GM12878 (cell line): ENCODE measurements at regions not wholly inside any gene's neighbourhood (a gene's known extent, or its start where the extent isn't known, plus 50 kb on each side); places are given as distances from the start of the nearest gene placed in this dataset.

ENCODE experiments used
- ATAC-seq: fragments of 200-7000 bp; cut with Tn5 transposase; 3 replicates; pipeline ENCODE4 v1.9.1; 2020; ENCODE audit warnings: mild to moderate bottlenecking, moderate library complexity
- BruUV-seq: library from RNA; stranded (reverse); fragments of 400-500 nt; replicated peaks from 2 replicates; lab custom pipeline; 2021; lab: Mats Ljungman, UMichigan
- CTCF ChIA-PET: fragments of 300-600 bp; sonication (Branson Sonifier 250); formaldehyde crosslinking; extraction: SDS; loops from one replicate; lab custom pipeline; 2021; ENCODE audit warnings: inconsistent platforms; lab: Yijun Ruan, JAX
- POLR2A ChIA-PET: fragments of 350-600 bp; formaldehyde crosslinking; extraction: SDS; loops from one replicate; lab custom pipeline; 2021; ENCODE audit warnings: inconsistent platforms; lab: Charles Lee
- RAD21 ChIA-PET: fragments of 300-600 bp; sonication (Branson Sonifier 250); formaldehyde crosslinking; loops from one replicate; lab custom pipeline; 2023; ENCODE audit warnings: antibody characterized with exemption; ENCODE audit not compliant: unreplicated experiment; lab: Charles Lee
- SMC1A ChIA-PET: fragments of 300-600 bp; sonication (Branson Sonifier 250); formaldehyde crosslinking; loops from one replicate; lab custom pipeline; 2023; ENCODE audit not compliant: unreplicated experiment, uncharacterized antibody; lab: Charles Lee
- DNase-seq: peaks from one replicate; pipeline ENCODE4 v3.0.0-alpha.2; 2011; ENCODE audit warnings: low read depth, low spot score
- FAIRE-seq: peaks from 3 replicates; lab custom pipeline; 2011; peaks lifted over from hg19 to GRCh38; lab: Jason Lieb, UNC
- H2AFZ ChIP-seq: 2 replicates; pipeline ENCODE4 v1.6.0; 2011; ENCODE audit warnings: low read depth, low read length, control low read depth; ENCODE audit not compliant: control insufficient read depth
- H3K27ac ChIP-seq: 2 replicates; pipeline ENCODE4 v1.5.1; 2011; ENCODE audit warnings: control low read depth; ENCODE audit not compliant: control insufficient read depth, insufficient read depth
- H3K27me3 ChIP-seq, 2 experiments: replicated peaks in 1 of 2; 2 replicates each; pipeline versions ENCODE4 v1.6.0 to v1.6.1; 2011; ENCODE audit warnings: low read length in 1 of 2; ENCODE audit not compliant: control insufficient read depth in 2 of 2, insufficient read depth in 2 of 2
- H3K36me3 ChIP-seq, 2 experiments: 2 replicates each; pipeline ENCODE4 v1.5.1; 2011; ENCODE audit warnings: low read length in 1 of 2; ENCODE audit not compliant: control insufficient read depth in 2 of 2, insufficient read depth in 2 of 2
- H3K4me1 ChIP-seq: 2 replicates; pipeline ENCODE4 v1.6.1; 2011; ENCODE audit warnings: mild to moderate bottlenecking, low read length, moderate library complexity, mixed read lengths; ENCODE audit not compliant: control insufficient read depth, insufficient read depth
- H3K4me2 ChIP-seq: 2 replicates; pipeline ENCODE4 v1.6.0; 2011; ENCODE audit warnings: control low read depth; ENCODE audit not compliant: control insufficient read depth, insufficient read depth
- H3K4me3 ChIP-seq: fragments of 200-600 bp; sonication (generic); 2 replicates; pipeline ENCODE4 v1.5.1; 2016
- H3K79me2 ChIP-seq: 2 replicates; pipeline ENCODE4 v1.6.0; 2011; ENCODE audit warnings: low read length; ENCODE audit not compliant: control insufficient read depth, insufficient read depth
- H3K9ac ChIP-seq: 2 replicates; pipeline ENCODE4 v1.8.0; 2011; ENCODE audit warnings: low read length, control low read depth, mixed read lengths; ENCODE audit not compliant: control insufficient read depth, insufficient read depth
- H3K9me3 ChIP-seq: replicated peaks from 3 replicates; pipeline ENCODE4 v1.5.1; 2011; ENCODE audit warnings: mild to moderate bottlenecking, low read length; ENCODE audit not compliant: control insufficient read depth, insufficient read depth
- H4K20me1 ChIP-seq: 2 replicates; pipeline ENCODE4 v1.6.0; 2011; ENCODE audit not compliant: control insufficient read depth, insufficient read depth
- ASH2L ChIP-seq: fragments of 300-600, 200-600 bp; sonication (generic); IDR thresholded peaks from 2 replicates; pipeline ENCODE4 v1.6.1; 2017; ENCODE audit warnings: low read depth, mild to moderate bottlenecking, borderline replicate concordance
- EP300 ChIP-seq, 2 experiments: fragments of 150-350 bp in 1 of 2; IDR thresholded peaks; 2 replicates each; pipeline ENCODE4 v1.6.1; 2011 to 2012; ENCODE audit warnings: low read depth in 2 of 2, low read length in 2 of 2, borderline replicate concordance in 1 of 2, improper control_type of control experiment in 1 of 2, inconsistent platforms in 1 of 2; ENCODE audit not compliant: control insufficient read depth in 1 of 2
- EZH2 ChIP-seq: IDR thresholded peaks from 2 replicates; pipeline ENCODE4 v1.6.1; 2012; ENCODE audit warnings: low read depth, mild to moderate bottlenecking, control low read depth, inconsistent platforms, low read length, borderline replicate concordance; ENCODE audit not compliant: control insufficient read depth
- GATAD2B ChIP-seq: fragments of 450-650 bp; conservative IDR thresholded peaks from 2 replicates; pipeline ENCODE4 v1.6.1; 2017; ENCODE audit warnings: low read depth, mild to moderate bottlenecking, moderate library complexity
- MYB ChIP-seq: fragments of 150-350 bp; IDR thresholded peaks from 2 replicates; pipeline ENCODE4 v1.6.1; 2014; ENCODE audit warnings: mild to moderate bottlenecking, low read depth, low read length, borderline replicate concordance
- NFYA ChIP-seq: IDR thresholded peaks from 2 replicates; pipeline ENCODE4 v1.6.1; 2011; ENCODE audit warnings: low read depth, mild to moderate bottlenecking, low read length, improper control_type of control experiment, borderline replicate concordance
- WGBS: methylation state at CpG from one replicate; pipeline ENCODE4 v1.1.6; 2016; ENCODE audit warnings: low lambda C conversion rate; ENCODE audit not compliant: insufficient replicate concordance, insufficient coverage; ENCODE audit errors: missing lambda C conversion rate; 5-methylcytosine and 5-hydroxymethylcytosine counted together
- in situ Hi-C: fragments of 300-500 bp; cut with MboI; formaldehyde crosslinking; loops from 9 replicates; pipeline ENCODE4 v1.14.3; 2018; ENCODE audit warnings: mixed read lengths
- intact Hi-C: fragments of 100-400 bp; cut with micrococcal nuclease; formaldehyde crosslinking; loops from one replicate; pipeline ENCODE4 v1.14.2; 2022; ENCODE audit not compliant: unreplicated experiment
- TF ChIP-seq, protein P1 (sequence below): IDR thresholded peaks from 2 replicates; pipeline ENCODE4 v1.6.1; 2012; ENCODE audit warnings: improper control_type of control experiment, low read depth, low read length; ENCODE audit not compliant: insufficient replicate concordance
- TF ChIP-seq, protein P2 (sequence below): IDR thresholded peaks from 2 replicates; pipeline ENCODE4 v1.6.1; 2012; ENCODE audit warnings: mild to moderate bottlenecking, low read depth, low read length
- TF ChIP-seq, protein P3 (sequence below): fragments of 150-350 bp; IDR thresholded peaks from 2 replicates; pipeline ENCODE4 v1.6.1; 2014; ENCODE audit warnings: mild to moderate bottlenecking, low read depth, low read length
- TF ChIP-seq, protein P4 (sequence below): IDR thresholded peaks from 2 replicates; pipeline ENCODE4 v1.6.1; 2012; ENCODE audit warnings: low read depth, low read length, improper control_type of control experiment

DNA sequence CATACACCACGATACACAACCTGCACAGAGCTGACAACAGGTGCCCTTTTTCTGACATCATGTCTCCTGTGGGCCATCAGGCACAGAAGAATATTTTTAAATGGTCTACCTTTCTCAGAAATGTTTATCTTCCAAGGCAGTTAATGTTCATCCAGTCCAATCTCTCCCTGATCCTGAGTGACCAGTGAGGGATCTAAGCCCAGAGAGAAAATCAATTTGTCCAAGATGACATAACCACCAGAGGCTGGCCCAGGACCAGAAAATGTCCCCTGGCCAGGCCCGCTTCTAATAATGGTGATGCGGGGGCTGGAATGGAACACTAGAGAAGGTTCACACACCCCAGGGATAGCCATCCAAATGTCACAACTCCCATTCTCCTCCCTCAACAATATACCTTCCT, 357.9 kb upstream of the KIF2A start (continued):
- TF ChIP-seq, protein P1, sequence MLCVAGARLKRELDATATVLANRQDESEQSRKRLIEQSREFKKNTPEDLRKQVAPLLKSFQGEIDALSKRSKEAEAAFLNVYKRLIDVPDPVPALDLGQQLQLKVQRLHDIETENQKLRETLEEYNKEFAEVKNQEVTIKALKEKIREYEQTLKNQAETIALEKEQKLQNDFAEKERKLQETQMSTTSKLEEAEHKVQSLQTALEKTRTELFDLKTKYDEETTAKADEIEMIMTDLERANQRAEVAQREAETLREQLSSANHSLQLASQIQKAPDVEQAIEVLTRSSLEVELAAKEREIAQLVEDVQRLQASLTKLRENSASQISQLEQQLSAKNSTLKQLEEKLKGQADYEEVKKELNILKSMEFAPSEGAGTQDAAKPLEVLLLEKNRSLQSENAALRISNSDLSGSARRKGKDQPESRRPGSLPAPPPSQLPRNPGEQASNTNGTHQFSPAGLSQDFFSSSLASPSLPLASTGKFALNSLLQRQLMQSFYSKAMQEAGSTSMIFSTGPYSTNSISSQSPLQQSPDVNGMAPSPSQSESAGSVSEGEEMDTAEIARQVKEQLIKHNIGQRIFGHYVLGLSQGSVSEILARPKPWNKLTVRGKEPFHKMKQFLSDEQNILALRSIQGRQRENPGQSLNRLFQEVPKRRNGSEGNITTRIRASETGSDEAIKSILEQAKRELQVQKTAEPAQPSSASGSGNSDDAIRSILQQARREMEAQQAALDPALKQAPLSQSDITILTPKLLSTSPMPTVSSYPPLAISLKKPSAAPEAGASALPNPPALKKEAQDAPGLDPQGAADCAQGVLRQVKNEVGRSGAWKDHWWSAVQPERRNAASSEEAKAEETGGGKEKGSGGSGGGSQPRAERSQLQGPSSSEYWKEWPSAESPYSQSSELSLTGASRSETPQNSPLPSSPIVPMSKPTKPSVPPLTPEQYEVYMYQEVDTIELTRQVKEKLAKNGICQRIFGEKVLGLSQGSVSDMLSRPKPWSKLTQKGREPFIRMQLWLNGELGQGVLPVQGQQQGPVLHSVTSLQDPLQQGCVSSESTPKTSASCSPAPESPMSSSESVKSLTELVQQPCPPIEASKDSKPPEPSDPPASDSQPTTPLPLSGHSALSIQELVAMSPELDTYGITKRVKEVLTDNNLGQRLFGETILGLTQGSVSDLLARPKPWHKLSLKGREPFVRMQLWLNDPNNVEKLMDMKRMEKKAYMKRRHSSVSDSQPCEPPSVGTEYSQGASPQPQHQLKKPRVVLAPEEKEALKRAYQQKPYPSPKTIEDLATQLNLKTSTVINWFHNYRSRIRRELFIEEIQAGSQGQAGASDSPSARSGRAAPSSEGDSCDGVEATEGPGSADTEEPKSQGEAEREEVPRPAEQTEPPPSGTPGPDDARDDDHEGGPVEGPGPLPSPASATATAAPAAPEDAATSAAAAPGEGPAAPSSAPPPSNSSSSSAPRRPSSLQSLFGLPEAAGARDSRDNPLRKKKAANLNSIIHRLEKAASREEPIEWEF: no peak
- no peak for TF ChIP-seq ASH2L

DNA sequence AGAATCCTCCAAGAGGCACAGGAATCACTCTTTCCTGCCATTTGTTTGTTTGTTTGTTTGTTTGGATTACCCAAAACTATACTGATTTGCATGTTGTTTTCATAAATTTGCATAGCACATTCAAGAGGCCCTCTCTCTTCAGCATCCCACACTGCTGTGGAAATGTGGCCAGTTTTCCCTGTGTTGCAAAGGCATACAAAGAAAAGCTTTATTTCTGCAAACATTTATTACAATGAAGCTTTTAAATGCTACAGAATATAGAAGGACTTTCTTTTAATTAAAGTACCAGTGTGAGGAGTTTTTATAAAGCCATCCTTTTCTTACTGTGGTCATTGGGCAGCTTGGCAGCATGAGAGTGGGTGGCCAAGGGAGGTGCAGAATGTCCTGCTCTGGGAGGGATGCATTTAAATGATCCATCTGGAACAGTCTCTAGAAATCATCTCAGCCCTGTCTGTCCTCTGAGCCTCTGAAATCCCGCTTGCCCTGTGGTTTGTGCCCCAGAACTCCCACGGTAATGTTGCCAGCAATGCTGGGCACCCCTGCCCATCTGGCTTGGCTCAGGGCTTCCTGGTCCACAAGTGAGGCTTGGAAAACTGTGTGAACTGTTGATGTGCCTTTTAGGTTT, 356.8 kb upstream of the KIF2A start:
- POLR2A ChIA-PET: no interaction called here
- no peak for DNase-seq
- Histone ChIP-seq H2AFZ (no peak overlapping the region), H3K36me3 (no peaks in the 10 kb centered on the region), H3K27ac (no peak overlapping the region), H3K4me1 (no peaks in the 10 kb centered on the region), H3K4me3 (no peak overlapping the region), H4K20me1 (no peaks in the 10 kb centered on the region), H3K79me2 (no peaks in the 10 kb centered on the region), H3K27me3 (no peaks in the 10 kb centered on the region; a peak in 2 of 4 replicates), H3K9me3 (no peaks in the 10 kb centered on the region), H3K4me2 (no peak overlapping the region), H3K9ac (no peak overlapping the region)
- CTCF ChIA-PET: no interaction called here
- RAD21 ChIA-PET: no interaction called here
- in situ Hi-C loops: no loop called here
- WGBS: 11% methylated on average over 2 of the region's 2 CpGs
- no peak for ATAC-seq
- no TSS peak for BruUV-seq
- SMC1A ChIA-PET: no interaction called here
- intact Hi-C loops: no loop called here
- FAIRE-seq: no peak
- TF ChIP-seq EP300 (IDR thresholded peaks at IDR 0.05; ENCODE audit: borderline replicate concordance in 1 of 2, control insufficient read depth in 1 of 2, low read depth in 2 of 2, low read length in 2 of 2): no peak
- TF ChIP-seq GATAD2B: no peak
- TF ChIP-seq, protein P2, sequence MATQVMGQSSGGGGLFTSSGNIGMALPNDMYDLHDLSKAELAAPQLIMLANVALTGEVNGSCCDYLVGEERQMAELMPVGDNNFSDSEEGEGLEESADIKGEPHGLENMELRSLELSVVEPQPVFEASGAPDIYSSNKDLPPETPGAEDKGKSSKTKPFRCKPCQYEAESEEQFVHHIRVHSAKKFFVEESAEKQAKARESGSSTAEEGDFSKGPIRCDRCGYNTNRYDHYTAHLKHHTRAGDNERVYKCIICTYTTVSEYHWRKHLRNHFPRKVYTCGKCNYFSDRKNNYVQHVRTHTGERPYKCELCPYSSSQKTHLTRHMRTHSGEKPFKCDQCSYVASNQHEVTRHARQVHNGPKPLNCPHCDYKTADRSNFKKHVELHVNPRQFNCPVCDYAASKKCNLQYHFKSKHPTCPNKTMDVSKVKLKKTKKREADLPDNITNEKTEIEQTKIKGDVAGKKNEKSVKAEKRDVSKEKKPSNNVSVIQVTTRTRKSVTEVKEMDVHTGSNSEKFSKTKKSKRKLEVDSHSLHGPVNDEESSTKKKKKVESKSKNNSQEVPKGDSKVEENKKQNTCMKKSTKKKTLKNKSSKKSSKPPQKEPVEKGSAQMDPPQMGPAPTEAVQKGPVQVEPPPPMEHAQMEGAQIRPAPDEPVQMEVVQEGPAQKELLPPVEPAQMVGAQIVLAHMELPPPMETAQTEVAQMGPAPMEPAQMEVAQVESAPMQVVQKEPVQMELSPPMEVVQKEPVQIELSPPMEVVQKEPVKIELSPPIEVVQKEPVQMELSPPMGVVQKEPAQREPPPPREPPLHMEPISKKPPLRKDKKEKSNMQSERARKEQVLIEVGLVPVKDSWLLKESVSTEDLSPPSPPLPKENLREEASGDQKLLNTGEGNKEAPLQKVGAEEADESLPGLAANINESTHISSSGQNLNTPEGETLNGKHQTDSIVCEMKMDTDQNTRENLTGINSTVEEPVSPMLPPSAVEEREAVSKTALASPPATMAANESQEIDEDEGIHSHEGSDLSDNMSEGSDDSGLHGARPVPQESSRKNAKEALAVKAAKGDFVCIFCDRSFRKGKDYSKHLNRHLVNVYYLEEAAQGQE: no peak
- no peak for TF ChIP-seq NFYA
- TF ChIP-seq, protein P3, sequence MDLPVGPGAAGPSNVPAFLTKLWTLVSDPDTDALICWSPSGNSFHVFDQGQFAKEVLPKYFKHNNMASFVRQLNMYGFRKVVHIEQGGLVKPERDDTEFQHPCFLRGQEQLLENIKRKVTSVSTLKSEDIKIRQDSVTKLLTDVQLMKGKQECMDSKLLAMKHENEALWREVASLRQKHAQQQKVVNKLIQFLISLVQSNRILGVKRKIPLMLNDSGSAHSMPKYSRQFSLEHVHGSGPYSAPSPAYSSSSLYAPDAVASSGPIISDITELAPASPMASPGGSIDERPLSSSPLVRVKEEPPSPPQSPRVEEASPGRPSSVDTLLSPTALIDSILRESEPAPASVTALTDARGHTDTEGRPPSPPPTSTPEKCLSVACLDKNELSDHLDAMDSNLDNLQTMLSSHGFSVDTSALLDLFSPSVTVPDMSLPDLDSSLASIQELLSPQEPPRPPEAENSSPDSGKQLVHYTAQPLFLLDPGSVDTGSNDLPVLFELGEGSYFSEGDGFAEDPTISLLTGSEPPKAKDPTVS: no peak
- TF ChIP-seq MYB: no peak
- no peak for TF ChIP-seq EZH2
- TF ChIP-seq, protein P4, sequence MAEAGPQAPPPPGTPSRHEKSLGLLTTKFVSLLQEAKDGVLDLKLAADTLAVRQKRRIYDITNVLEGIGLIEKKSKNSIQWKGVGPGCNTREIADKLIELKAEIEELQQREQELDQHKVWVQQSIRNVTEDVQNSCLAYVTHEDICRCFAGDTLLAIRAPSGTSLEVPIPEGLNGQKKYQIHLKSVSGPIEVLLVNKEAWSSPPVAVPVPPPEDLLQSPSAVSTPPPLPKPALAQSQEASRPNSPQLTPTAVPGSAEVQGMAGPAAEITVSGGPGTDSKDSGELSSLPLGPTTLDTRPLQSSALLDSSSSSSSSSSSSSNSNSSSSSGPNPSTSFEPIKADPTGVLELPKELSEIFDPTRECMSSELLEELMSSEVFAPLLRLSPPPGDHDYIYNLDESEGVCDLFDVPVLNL: no peak
